Fibroblast of upper back skin (primary cell): ENCODE measurements at regions not wholly inside any gene's neighbourhood (a gene's known extent, or its start where the extent isn't known, plus 50 kb on each side); places are given as distances from the start of the nearest gene placed in this dataset.
A peak's percentile ranks its signal among the peaks of the same experiment; 100 is the strongest.

Source experiments
- DNase-seq: peaks from one replicate; pipeline ENCODE4 v3.0.0-alpha.2; 2013

DNA sequence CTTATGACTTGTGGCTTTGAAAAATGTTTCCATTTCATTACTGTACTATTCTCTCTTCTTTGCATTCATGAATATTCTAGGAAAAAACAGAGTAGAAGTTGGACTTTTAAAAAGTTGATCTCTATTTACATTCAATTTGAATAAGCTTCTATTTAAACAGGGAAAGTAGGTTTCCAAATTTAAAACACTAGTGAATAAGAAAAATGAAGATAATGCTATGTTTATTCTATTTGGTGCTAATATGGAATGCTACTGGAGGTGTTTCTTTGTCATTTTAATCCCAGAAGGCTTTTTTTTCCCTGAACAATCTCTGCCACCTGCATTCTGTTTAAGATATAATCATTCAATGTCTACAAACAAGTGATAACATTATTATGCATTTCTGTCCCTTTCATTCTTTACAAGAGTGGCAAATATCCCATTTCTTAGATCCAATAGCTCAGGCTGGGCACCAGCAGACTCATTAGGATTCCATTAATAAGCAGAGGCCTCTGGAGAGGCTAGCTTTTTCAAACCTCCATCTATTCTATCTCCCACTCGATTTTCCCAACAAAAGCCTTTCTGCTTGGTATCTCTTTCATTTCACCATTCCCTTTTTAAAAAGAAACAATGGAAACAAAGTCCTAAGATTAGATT is 1001.6 kb upstream of the CDH8 start:
- DNase-seq: no peak

DNA sequence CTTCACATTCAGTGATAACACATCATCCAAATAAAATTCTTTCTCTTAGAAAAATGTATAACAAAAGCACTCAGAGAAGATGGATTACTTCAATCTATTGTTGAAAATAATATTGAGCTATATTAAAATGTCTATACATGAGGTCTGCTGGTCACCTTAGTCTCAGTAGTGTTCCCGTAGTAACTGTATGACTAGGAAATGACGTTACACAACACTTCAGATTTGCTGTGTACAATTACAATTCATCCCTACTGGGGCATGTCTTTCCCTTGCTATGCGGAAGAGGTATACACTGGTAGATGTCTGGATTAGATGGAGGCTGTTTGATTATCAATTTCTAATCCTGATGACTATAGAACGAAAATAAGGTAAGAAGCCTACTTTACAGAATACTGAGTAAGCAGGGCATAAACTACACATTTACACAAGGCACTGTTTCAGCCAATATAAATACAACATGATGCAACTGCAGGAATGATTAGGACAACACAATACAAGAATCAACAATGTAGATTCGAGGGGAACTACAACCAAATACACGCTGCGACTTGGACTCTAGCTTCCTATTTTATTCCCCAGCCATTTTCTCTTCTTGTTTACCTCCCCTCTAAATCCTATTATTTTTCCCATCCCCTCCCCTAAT is 982.5 kb upstream of the CDH8 start:
- no peak for DNase-seq

DNA sequence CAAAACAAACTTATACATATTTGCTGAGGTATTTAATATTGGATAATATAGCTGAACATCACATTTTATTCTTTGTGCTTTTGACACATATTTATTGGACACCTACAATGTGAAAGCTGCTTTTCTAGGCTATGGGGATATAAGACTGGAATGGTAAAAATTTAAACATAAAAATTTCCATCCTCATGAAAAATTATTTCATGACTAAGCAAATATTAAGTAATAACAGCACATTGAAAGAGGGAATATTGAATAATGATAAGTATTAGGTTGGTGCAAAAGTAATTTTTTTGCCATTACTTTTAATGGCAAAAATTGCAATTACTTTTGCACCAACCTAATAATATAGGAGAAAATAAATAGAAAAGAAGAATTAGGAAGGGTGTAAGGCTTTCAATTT is 972.5 kb upstream of the CDH8 start:
- DNase-seq: no peak

DNA sequence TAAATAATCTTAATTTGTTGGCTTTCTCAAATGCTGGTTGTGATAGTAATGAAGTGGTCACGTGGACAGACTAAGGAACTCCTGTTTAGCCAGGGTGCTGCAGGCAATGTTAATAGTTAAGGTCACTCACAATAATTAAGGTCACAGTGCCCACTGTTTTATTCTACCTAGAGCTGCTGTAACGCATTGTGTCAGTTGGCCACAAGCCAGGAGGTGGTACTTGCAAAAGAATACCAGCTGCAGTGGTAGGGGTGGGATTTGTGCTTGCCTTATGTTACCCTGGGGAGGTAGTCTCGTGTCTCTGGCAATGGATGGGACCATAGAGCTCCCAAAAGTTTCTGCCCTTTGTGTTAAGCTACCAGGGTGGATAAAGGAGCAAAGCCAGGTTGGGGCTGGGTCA is 969.1 kb upstream of the CDH8 start:
- no peak for DNase-seq

DNA sequence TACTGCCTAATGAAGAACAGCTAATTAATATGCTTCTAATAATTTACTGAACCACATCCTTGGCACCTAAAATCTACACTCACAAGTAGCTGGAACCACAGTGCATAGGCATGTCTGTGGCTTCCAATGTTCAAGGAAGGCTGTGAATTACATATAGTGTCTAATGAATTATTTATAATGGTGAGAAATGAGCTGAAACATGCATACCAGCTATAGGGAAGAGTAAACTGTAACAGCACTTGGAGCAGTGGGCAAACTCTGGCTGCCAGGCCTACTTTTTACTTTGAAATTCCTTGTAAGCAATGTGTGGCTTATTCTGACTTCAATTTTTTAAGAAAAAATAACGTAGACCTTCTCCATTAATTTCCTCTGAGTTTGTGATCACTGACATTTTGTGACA is 953.2 kb upstream of the CDH8 start:
- DNase-seq: no peak

DNA sequence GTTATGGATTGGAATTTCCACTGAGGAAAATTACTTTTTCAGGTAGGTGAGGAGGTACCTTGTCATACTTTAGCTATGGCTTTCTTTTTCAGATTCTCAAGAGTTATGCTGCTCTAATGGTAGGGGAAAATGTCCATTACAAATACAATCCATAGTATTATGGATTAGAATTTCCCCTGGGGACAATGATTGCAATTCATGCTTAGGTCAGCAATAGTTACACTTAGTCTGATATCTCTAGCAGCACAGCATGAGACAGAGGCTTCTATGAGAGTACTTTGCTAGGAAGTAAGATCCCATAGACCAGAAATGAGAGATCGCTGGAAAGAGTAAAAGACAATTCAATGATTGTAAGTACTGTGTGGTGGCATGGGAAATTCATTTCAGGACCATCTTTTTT is 949.5 kb upstream of the CDH8 start:
- DNase-seq: no peak

DNA sequence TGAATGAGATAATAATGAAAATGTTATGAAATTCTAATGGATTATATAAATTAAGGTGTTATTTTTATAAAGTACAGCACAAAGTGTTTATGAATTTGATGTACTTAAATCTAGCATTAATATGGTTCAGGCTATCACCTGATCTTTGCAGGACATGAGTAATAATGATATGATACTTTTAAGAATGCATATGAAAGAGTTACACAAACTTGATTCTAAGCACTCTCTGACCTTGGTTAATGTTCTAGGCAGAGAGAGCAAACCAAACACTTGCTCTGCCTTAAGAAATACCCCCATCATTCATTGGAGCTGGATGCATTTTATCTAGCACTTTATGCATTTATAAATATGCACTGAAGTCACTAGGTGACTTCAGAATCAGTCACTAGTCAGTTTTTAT is 942.2 kb upstream of the CDH8 start:
- no peak for DNase-seq

DNA sequence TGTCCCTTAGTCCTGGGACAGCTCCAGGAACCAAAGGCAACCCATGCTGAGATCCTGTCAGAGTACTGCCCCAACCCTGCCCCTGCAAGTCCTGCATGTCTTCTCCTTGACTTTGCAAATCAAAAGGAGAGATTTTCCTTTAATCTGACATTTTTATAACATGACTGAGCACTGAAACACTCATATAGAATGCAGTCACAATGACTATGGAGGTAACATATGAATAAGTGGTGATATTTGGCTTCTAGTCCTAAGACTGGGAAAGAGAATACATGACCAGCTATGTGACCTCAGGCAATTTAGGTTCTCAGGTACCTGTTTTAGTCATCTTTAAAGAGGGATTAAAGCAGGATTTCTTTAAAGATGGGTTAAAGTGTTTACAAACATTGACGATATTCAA is 941.6 kb upstream of the CDH8 start:
- DNase-seq: peak; percentile 6

DNA sequence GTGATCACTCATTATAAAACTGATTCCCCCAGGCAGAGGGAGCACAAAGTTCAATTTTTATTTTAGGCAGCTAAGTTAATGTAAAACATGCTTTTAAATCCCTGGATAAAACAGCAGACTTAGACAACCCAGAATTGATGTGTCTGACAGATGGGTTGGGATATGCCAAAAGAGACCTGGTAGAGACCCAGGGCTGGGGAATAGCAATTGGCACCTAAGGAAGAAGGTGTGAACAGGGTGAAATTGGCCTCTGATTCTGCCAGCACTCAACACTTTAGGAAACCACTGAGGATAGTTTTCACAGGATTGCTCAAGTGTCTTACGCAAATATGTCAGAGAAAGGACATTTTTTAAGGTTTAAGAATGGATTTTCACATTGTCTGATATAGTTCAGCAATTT is 938.2 kb upstream of the CDH8 start:
- DNase-seq: no peak

DNA sequence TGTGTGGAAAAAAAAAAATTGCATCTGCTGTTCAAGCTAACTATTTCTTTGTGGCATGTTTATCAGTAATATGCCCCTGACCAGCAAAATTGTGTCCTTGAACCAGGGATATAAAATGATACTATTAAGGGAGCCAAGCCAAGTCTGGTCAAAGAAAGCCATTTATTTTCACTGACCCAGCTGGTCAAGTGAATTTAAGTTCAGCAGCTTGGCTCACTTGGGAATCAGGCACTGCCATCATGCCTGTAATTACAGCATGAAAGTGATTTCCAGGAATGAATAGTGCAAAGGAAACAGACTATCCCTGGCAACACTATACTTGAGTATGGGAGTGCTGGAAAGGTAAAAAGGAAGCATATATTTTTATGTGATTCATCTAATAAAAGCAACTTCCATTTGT is 934.6 kb upstream of the CDH8 start:
- no peak for DNase-seq

DNA sequence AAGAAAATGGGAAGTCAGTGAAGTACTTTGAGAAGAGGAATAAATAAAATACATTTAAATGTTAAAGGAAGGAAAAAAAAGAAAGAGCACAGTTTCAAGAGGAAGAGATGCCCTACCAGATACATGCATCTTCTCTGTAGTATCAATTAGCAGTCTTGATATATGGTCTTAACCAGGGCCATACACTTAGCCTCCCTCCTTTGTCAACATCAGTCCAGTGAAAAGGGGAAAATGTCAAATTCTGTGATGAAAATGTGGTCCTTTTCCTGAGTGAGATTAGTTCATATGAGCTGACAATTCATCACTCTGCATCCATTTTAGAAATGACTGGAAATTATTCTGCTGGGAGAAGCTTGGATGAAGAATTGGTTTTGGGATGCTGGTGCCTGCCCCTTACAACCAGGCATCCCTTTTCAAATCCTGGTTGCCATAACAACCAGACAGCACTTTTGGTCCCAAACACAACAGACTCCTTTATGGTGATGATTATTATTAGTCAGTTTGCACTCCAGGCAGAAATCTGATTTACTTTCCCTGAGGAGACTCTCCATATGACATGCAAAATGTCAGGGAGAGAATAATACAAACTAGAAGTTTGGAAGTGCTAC is 933.6 kb upstream of the CDH8 start:
- no peak for DNase-seq

DNA sequence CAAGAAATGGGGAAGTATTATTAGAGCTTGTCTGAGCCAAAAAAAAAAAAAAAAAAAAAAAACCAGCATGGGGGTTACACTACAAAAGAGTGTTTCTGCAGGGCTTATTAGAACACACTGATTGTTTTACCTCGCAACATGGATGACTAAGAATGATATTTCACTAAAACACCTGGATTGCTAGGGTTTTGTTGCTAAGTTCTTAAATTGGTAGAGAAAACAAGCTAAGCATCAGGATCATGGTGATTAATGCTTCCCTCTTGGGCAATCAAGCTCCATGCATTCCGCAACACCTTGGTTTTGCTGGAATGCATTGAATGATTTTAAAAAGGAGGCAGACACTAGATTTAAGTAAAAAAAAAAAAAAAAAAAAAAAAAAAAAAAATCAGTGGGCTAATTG is 931.4 kb upstream of the CDH8 start:
- DNase-seq: no peak

DNA sequence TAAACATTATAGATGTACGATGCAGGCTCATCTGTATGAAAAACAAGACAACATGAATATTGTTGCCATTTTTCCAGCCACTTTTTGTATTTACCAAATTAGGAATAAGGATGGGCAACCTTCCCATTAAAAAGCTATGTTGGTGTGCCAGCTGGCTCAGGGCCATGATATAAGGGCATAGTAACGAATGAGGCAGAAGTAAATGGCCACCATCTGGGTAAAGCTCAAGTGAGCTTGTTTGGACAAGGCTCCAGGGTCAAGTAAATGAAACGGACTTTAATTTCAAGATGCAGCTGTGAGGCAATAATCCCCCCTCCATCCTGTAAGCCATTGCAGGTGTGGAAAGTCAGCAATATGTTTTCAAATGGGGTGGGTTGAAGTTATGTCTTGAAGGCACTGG is 930.9 kb upstream of the CDH8 start:
- no peak for DNase-seq

DNA sequence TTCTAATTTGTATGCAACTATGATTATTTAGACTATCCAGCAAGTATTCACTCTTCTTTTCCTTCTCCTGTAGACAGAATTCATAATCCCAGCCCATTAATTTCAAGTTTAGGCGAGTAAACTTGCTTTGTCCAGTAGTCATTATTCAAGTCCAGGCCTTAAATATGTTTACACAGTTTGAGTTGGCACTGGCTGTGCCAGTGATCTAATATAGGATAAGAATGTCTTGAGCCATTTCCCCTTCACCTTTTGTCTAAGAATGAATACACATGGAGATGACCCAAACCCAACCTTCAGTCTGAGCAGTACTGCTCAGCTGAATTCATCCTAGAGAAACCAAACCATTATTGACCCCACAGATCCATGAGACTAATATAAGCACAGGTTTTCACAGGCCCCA is 930.4 kb upstream of the CDH8 start:
- no peak for DNase-seq

DNA sequence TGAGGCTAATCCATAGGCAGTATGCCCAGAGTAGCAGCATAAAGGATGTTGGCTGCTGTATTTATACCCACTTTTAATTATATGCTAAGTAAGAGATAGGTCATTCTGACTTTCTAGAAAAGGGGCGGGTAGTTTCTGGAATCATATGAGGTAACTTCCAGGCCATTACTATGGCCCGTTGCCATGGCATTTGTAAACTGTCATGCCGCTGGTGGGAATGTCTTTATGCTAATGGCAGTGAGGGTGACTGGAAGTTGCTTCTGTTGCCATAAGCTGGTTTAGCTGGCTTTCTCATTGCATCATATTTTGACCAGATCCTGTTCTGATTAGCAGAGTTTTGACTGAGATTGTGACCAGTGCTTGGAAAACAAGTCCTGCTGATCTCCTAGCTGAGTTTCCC is 929.6 kb upstream of the CDH8 start:
- DNase-seq: no peak

DNA sequence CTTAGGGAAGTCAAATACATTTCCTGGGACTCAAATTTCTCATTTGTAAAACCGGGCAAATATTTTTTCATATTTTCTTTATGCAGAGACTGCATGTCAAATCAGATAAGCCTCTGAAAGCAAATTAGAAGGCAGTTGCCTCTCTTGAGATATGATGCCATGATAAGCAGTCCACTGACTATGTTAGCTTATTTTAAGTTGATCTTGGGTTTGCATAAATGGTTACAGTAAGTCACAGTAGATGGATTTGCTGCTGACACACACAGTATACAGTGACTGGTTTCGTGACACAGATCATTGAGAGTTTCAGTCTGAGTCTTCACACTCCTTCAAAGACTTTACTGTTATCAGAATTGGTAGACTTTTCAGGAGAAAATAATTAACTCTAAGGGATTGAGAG is 927.6 kb upstream of the CDH8 start:
- DNase-seq: no peak

DNA sequence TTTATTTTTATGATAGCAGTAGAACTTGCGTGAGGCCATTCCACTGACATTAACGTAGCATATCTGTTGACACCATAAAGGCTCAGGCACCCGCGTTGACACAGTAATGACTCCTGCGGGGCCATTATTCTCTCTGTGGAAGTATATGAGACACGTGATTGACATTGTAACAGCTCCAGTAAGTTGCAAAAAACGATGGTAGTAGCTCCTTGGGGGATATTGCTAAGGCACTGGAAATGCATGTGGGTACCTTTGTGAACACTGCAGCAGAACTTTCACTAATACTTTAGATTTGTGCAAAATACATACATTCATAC is 918.8 kb upstream of the CDH8 start:
- DNase-seq: no peak

DNA sequence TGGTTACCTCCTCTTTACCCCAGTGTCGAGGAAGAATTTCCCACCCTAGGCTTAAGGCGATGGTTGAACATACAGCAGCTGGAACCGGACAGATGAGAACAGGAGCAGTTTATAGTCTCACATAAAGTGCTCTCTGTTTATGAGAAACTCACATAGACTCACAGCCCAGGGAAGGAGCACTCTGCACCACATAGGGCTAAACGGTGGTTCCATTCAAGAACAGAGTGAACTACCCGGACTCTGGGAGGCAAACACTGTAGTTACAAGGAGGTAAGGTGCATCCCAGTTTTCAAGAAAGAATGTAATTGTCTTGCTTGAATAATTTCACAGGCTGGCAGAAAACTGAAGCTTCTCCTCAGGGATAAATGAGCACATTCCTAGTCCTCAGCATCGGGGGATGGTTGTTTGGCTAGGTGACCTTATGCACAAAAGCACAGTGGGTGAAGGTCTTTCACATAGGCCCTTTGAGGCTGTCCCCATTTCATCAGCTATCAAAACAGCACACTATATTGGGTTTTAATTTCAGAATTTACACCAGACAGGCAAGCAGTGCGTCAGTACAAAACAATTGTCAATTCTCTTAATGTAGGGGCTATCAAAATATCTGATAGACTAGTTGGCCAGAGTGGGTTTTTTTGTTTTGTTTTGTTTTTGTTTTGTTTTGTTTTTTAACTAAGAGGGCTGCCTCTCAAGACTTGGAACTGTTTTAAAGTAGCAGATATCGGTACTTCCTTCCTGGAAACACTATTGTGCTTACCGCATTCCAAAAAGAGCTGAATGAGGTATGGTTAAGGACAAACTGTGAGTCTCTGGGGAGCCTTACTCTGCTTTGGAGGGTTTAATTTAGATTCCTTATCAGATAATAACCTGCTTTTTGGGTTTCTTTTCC is 918.1 kb upstream of the CDH8 start:
- no peak for DNase-seq

DNA sequence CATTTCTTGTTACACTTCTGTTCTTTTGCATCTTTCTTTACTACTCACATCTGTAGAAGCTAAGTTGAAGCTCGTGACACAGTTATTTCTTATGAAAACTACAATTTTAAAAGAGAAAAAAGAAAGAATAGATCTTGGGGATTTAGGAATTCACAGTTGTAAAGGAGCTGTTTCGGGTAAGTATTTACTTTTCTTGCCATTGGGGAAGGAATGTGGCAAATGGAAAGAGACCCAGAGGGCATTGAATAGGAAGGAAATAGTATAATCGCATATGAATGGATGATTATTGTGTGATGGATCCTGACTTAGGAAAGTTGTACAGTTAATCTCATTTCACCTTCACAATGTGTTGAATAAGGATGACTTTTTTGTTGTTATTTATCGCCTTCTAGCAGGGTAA is 914.1 kb upstream of the CDH8 start:
- DNase-seq: no peak

DNA sequence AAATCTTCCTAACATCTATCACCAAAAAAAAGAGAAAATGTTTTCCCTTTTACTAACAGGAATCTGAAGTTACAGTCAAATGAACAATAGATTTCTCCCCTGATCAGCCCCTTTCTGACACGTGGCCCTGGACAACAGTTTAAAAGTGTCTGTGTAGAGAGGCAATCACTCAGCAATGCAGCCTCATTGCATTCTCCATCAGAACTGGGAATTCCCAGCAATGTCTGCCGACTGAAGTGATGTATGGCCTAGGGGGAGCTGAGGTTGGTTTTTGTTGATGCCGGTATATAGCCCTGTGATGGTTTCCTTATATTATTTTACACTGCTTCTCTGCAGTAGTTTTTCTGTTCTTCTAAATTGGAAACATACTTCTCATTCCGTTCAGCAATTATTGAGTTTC is 904.3 kb upstream of the CDH8 start:
- DNase-seq: no peak

DNA sequence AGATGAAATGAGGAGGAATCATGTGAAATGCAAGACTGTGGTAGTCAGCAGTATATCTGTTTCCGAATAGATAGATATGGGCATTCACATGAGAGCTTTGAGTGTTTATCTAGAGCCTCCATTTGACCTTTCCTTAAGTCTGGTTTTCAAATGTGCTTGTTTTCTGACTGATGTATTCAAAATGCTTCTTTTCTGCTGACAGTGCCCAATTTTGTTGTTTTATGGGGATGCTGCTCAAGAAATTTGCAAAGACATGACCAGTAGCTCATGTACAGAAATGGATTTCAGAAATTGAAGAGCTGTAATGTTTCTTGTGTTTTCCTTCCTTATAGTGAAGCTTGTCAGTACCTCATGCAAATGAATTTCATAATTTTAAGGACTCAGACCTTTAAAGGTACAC is 903.4 kb upstream of the CDH8 start:
- DNase-seq: no peak

DNA sequence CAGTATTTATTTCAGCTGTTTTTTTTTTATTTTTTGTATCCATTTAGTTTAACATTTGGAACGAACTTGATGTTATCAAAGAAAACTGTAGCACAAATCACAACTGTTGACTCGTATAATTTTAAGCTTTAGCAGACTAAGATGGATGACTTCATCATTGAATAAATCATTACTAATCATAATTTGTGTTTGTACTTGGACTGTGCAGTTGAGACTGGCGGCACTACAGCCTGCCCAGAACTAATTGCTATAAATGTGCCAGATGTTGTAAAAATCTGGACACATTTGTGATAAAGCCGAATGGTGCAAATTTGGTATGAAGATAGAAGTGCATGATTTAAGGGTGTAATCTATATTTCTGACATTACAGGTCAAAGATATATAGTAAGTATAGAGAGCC is 897.7 kb upstream of the CDH8 start:
- no peak for DNase-seq

DNA sequence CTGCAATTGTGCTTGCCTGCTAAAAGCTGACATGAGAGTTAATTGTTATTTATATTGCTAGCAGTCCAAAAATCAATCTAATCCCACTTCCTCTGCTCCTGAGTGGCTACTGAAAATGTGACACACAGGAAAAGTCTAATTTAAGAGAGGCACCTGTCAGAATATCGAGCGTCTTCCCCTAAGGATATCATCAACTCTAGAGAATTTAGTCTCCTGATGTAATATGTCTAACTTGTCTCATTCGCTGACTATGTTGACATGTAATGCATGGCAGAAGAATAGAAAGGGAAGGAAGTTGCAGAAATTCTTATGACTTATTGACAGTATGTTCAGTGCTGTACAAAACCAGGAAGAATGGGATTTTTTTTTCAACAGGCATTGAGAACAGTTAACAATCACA is 893.4 kb upstream of the CDH8 start:
- no peak for DNase-seq

DNA sequence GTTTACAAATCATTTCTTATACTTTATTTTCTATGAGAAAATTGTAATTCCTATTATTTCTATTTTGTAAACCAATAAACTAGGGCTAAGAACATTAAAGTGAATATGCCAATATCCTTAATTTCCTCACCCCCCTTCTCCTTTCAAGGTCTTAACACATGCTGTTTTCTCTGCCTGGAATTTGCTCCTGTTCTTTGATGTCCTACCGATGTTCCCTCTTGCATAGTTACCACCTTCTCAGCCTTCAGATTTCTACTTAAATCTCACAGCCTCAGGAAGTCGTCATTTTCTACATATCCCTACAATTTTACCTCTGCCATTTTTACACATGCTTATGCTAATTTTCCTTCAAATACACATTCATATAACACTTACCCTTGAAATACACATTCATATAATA is 890.9 kb upstream of the CDH8 start:
- DNase-seq: no peak
